ENCODE measurements at regions not wholly inside any gene's neighbourhood (a gene's known extent, or its start where the extent isn't known, plus 50 kb on each side); places are given as distances from the start of the nearest gene placed in this dataset.

- TF ChIP-seq E2F6 (IDR thresholded peaks at IDR 0.05; ENCODE audit: borderline replicate concordance, low read depth) (no peak), JUNB (IDR thresholded peaks at IDR 0.05) (no peak)
Observed at GRCh38 chr14:22483863-22484593, 105.0 kb downstream of the DAD1 start (continued).

- ChIA-PET POLR2A (no interaction called here), CTCF (interaction anchor here (1.6 to 7.8 kb wide), 2 partner anchors 93 to 164 kb away, joined by 5 to 48 read pairs; no protein-coding TSS in a partner anchor)
- Histone ChIP-seq H3K9me3 (no peaks in the 10 kb centered on the region), H3K4me1 (no peaks in the 10 kb centered on the region), H3K27ac (no peak overlapping the region), H3K4me3 (no peak overlapping the region), H3K4me2 (no peak overlapping the region)
- no peak for TF ChIP-seq REST (IDR thresholded peaks at IDR 0.05)
- no peak for TF ChIP-seq NR3C1 (IDR thresholded peaks at IDR 0.05)
- TF ChIP-seq HOXB13 (CRISPR knock-in tag; IDR thresholded peaks at IDR 0.05; ENCODE audit: low read depth), result no peak
- no peak for TF ChIP-seq HOXA7 (CRISPR knock-in tag; IDR thresholded peaks at IDR 0.05)
- TF ChIP-seq PHF8 (IDR thresholded peaks at IDR 0.05; ENCODE audit: borderline replicate concordance, low read depth), result no peak
- TF ChIP-seq BCL3 (IDR thresholded peaks at IDR 0.05), result no peak
- no peak for TF ChIP-seq HES2 (IDR thresholded peaks at IDR 0.05)
- TF ChIP-seq CBX8 (IDR thresholded peaks at IDR 0.05), result no peak
- FAIRE-seq (no peak), DNase-seq (ENCODE audit: low read depth in 1 of 2, low spot score in 1 of 2) (no peak), ATAC-seq (no peak)
- WGBS (ENCODE audit: missing lambda C conversion rate), result 38% methylated on average over 6 of the region's 6 CpGs
Observed at GRCh38 chr14:22482782-22483553, 106.1 kb downstream of the DAD1 start.

GRCh38 chr14:22482085-22482694 lies 106.8 kb downstream of the DAD1 start:
- DNase-seq (ENCODE audit: low read depth in 1 of 2, low spot score in 1 of 2) (no peak), ATAC-seq (no peak), FAIRE-seq (no peak)
- no peaks in the 10 kb centered on the region for H3K4me1 ChIP-seq
- no peak overlapping the region for H3K27ac ChIP-seq
- H3K9me3 ChIP-seq, result no peaks in the 10 kb centered on the region
- ChIA-PET POLR2A (no interaction called here), CTCF (interaction anchor here (1.6 to 7.8 kb wide), 2 partner anchors 92 to 163 kb away, joined by 5 to 48 read pairs; no protein-coding TSS in a partner anchor)
- no peak overlapping the region for H3K4me3 ChIP-seq
- TF ChIP-seq RAD21 (conservative IDR thresholded peaks at IDR 0.05 in 1 of 2, IDR thresholded peaks at IDR 0.05 in 1 of 2), result no peak
- TF ChIP-seq MAZ (IDR thresholded peaks at IDR 0.05; ENCODE audit: borderline replicate concordance, low read depth, low read length), result no peak
- TF ChIP-seq KDM5A (IDR thresholded peaks at IDR 0.05), result no peak
- TF ChIP-seq HDAC2 (IDR thresholded peaks at IDR 0.05), result no peak
- TF ChIP-seq NPAS2 (CRISPR knock-in tag; IDR thresholded peaks at IDR 0.05; ENCODE audit: borderline replicate concordance), result no peak
- TF ChIP-seq ELK1 (IDR thresholded peaks at IDR 0.05; ENCODE audit: low read depth, low read length), result no peak
- TF ChIP-seq ZFP36 (IDR thresholded peaks at IDR 0.05; ENCODE audit: borderline replicate concordance, partially characterized antibody), result no peak
- no peak for TF ChIP-seq MAFK (IDR thresholded peaks at IDR 0.05; ENCODE audit: partially characterized antibody)
- TF ChIP-seq HES2 (IDR thresholded peaks at IDR 0.05), result no peak
- TF ChIP-seq EP300 (IDR thresholded peaks at IDR 0.05), result no peak
- no peak for TF ChIP-seq EHMT2 (IDR thresholded peaks at IDR 0.05; ENCODE audit: low read depth)
- no peak for TF ChIP-seq ZNF302 (CRISPR knock-in tag; IDR thresholded peaks at IDR 0.05)
- no peak for TF ChIP-seq ZSCAN20 (CRISPR knock-in tag; IDR thresholded peaks at IDR 0.05)
- TF ChIP-seq CHD4 (IDR thresholded peaks at IDR 0.05; ENCODE audit: borderline replicate concordance), result no peak
- TF ChIP-seq NR3C1 (IDR thresholded peaks at IDR 0.05), result no peak
- TF ChIP-seq CBX2 (IDR thresholded peaks at IDR 0.05; ENCODE audit: borderline replicate concordance, low read depth), result no peak
- 18% methylated on average over 8 of the region's 8 CpGs for WGBS (ENCODE audit: missing lambda C conversion rate)
- no peak overlapping the region for H3K4me2 ChIP-seq
